NCI-H1930 (cell line): ENCODE measurements at regions not wholly inside any gene's neighbourhood (a gene's known extent, or its start where the extent isn't known, plus 50 kb on each side); places are given as distances from the start of the nearest gene placed in this dataset.

Source experiments
- DNase-seq, 2 experiments: peaks; one replicate each; lab custom pipeline; 2025; lab: John Stamatoyannopoulos, UW

- no peak for DNase-seq
Measured at GRCh38 chr9:85260275-85260845, 481.4 kb downstream of the AGTPBP1 start.

GRCh38 chr9:85258823-85259370, 482.9 kb downstream of the AGTPBP1 start:
- peak; percentile 39 to 57 for DNase-seq

GRCh38 chr9:85258236-85258635, 483.5 kb downstream of the AGTPBP1 start:
- no peak for DNase-seq

- DNase-seq: no peak
Measured at GRCh38 chr9:85249313-85249621, 492.5 kb downstream of the AGTPBP1 start.

- no peak for DNase-seq
Measured at GRCh38 chr9:85248514-85249312, 493.0 kb downstream of the AGTPBP1 start.

- no peak for DNase-seq
Measured at GRCh38 chr9:85246541-85246940, 495.2 kb downstream of the AGTPBP1 start.

GRCh38 chr9:85244856-85245255, 496.9 kb downstream of the AGTPBP1 start:
- no peak for DNase-seq

- no peak for DNase-seq
Measured at GRCh38 chr9:85243977-85244376, 497.8 kb downstream of the AGTPBP1 start.

- DNase-seq: no peak
Measured at GRCh38 chr9:85237478-85237877, 504.3 kb downstream of the AGTPBP1 start.

- DNase-seq: no peak
Measured at GRCh38 chr9:85230081-85230480, 511.7 kb downstream of the AGTPBP1 start.

GRCh38 chr9:85228111-85228855, 513.5 kb downstream of the AGTPBP1 start:
- DNase-seq: no peak

GRCh38 chr9:85225180-85225579, 516.6 kb downstream of the AGTPBP1 start:
- DNase-seq: no peak

GRCh38 chr9:85224729-85225128, 517.0 kb downstream of the AGTPBP1 start:
- no peak for DNase-seq

GRCh38 chr9:85224301-85224700, 517.5 kb downstream of the AGTPBP1 start:
- DNase-seq: no peak

GRCh38 chr9:85223506-85224125, 518.1 kb downstream of the AGTPBP1 start:
- no peak for DNase-seq

- no peak for DNase-seq
Measured at GRCh38 chr9:85216601-85217000, 525.2 kb downstream of the AGTPBP1 start.

- DNase-seq: no peak
Measured at GRCh38 chr9:85215961-85216360, 525.8 kb downstream of the AGTPBP1 start.

GRCh38 chr9:85215416-85215815, 526.3 kb downstream of the AGTPBP1 start:
- DNase-seq: no peak

GRCh38 chr9:85213650-85214607, 527.8 kb downstream of the AGTPBP1 start:
- DNase-seq: no peak

- no peak for DNase-seq
Measured at GRCh38 chr9:85212887-85213286, 528.9 kb downstream of the AGTPBP1 start.

- DNase-seq: no peak
Measured at GRCh38 chr9:85212209-85212608, 529.5 kb downstream of the AGTPBP1 start.
